Stimulated activated CD4-positive, alpha-beta T cell treated with anti-CD3 and anti-CD28 coated beads, Interleukin-1b, Interleukin-23, amount 100 ng/mL, for 48 hours (primary cell): ENCODE measurements at regions not wholly inside any gene's neighbourhood (a gene's known extent, or its start where the extent isn't known, plus 50 kb on each side); places are given as distances from the start of the nearest gene placed in this dataset.

ENCODE experiments used
- DNase-seq: peaks from one replicate; pipeline ENCODE4 v3.0.0-alpha.2; 2020

DNA sequence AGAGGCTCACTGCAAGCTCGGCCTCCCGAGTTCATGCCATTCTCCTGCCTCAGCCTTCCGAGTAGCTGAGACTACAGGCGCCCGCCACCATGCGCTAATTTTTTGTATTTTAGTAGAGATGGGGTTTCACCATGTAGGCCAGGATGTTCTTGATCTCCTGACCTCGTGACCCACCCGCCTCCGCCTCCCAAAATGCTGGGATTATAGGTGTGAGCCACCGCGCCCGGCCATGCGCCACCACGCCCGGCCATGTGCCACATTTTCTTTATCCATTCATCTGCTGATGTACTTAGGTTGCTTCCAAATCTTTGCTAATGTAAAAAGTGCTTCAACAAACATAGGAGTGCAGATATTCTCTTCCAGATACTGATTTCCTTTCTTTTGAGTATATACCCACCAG is 408.6 kb downstream of the CAAP1 start:
- no peak for DNase-seq

DNA sequence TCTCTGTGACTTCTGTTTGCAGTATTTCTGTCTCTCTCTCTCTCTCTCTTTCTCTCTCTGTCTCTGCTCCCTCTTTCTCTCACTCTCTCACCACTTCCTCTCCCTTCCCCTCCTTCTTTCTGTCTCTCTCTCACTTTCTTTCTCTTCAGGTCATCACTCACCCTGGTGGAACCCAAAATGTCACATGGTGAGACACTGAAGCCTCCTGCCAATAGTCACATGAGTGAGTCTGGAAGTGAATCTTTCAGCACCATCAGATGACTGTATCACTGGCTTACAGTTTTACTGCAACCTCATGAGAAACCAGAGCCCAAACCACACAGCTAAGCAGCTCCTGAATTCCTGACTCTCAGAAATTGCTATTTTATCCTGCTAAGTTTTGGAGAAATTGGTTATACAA is 414.6 kb downstream of the CAAP1 start:
- no peak for DNase-seq

DNA sequence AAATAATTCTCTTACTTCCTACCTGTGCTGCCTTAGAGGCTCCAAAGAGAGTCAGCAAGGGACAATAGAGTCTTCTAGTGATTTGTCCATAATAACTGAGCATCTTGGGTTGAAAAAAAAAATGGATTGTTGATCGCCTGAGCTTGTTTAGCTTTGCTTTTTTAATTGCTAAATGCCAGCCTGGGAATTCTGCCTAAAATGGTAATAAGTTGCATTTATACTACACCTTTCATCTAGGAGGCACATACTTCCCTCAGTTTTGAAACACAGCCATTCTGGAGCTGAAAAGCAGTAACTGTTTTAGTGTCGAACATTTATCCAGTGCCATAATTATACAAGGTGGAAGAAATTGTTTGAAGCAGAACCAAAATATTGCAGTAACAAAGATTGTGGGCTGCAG is 421.3 kb downstream of the CAAP1 start:
- DNase-seq, result no peak

DNA sequence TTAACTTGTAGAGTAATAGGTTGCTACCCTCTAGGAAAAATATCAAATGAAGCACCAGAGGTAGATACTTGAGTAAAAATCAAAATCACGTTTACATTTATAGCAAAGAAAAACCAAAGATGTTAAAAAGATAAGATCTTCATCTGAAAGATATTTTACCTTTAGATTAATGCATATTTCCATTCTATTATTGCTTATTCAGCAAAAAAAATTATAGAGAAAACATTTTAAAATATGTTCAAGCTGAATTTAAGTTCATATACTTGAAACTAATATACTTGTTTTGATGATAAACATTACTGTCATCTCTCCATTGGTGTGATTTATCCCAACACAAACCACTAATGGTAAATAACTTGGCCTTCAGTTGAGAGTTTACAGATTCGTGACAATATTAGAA is 422.3 kb downstream of the CAAP1 start:
- DNase-seq, result no peak

DNA sequence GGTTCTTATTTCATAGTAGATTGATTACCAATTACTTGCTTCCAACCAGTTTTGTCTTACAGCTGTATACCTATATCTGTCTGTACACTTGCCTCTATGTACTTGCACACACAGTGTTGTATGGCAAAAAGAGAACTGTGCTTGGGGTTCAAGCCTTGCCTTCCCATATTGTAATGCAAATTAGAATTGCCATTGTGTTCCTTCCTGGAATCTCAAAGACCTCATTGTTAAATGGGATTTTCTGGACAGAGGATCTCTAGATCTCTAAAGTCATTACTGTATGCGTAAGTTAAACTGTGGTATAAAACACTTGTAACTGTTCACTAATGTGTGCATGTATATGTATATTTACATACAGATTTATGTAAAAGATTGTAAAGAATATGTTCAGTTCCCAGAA is 428.8 kb downstream of the CAAP1 start:
- no peak for DNase-seq

DNA sequence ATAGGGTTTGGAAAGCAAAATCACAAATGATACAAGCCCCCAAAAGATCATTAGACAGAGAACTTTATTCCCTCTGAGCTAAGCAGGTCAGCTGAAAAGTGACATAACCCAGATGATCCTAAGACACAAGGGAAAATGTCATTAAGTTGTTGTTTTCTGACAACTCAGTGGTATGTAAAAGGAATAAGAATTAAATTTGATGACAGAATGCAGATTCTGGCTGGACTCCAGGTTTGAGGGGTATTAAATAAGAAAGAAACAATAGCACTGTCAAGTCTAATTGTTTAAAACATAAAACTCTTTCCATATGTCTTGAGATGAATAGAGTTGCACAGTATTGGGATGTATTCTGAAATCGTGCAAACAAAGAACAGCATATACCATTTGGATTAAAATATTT is 429.9 kb downstream of the CAAP1 start:
- no peak for DNase-seq

DNA sequence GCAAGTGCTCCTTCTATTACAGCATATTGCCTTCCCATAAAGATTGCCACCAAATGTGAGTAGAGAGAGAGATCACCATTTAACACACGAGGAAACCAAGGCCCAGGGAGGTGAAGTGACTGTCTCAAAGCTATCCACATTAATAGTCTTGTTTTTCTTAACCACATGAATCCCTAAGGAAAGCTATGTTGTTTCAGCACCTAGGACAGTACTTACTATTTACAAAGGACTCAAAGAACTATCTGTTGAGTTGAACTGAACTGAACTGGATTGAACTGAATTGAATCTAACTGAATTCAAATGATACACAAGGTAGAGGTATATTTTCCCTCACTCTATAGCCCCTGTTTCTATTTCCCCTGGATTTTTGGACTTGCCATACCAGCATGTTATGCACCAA is 430.4 kb downstream of the CAAP1 start:
- no peak for DNase-seq

DNA sequence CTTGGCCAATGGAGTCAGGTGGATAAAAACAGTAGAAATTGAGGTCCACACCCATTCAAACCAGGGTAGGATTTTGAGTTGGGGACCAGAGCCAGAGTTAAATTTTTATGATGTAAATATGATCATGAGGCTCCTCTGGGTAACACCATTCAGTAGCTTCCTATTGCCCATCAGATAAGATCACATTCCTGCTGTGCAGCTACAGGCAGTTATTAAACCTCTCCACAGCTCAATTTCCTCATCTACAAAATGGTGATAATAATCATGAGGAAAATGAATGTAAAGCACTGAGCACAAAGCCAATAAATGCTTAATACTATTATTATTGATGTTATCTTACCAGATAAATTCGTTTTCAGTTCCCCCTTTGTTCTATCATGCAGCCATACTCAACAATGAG is 432.0 kb downstream of the CAAP1 start:
- no peak for DNase-seq

DNA sequence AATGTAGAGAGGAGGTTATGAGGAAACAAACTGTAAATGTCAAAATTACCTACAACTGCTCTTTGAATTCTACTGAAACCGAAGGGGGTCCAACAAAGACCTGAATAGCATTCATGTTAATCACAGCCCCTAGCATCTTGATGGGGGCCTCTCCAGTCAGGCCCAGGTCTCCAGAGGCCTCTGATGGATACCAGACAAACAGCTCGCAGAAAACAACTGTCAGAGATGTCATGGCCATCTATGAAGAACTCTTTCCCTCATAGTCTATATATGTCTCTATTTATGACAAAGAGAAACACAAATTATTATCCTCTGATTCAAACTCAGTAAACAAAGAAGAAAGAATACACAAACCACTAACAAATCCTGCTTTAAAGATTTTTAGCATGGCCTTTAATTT is 432.6 kb downstream of the CAAP1 start:
- no peak for DNase-seq

DNA sequence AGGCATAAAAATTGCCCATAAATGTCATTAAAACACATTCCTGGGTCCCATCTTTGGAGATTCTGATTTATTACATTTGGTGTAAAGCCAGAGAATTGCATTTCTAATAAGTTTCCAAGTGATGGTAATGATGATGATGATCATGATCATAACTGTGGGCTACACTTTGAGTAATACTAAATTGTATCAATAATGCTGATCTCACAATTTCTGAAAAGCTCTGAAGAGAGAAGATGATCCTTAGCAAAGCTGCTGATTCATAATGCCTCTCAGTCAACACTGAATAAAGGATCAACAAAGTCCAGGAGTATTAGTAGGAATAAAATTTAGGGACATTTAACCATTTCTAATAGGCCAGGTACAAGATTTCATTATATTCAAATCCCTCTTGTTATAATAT is 434.5 kb downstream of the CAAP1 start:
- DNase-seq, result no peak

DNA sequence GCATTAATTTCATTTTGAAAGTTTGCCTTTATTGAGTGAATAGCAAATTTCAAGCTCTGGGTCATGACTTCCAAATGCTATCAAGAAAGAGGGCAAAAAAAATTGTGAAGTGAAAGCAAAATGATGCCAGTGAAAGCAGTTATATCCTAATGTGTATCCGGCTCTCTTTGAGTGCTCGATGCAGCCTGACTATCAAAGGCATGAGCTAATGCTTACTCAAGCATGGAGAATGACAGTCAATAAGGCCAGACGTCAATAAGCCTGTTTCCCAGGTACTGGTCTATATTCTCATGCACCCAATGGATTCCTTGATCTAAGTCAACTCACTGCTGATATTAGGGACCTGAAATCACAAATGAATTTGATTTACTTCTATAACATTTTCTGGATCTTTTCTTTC is 435.5 kb downstream of the CAAP1 start:
- DNase-seq, result no peak

DNA sequence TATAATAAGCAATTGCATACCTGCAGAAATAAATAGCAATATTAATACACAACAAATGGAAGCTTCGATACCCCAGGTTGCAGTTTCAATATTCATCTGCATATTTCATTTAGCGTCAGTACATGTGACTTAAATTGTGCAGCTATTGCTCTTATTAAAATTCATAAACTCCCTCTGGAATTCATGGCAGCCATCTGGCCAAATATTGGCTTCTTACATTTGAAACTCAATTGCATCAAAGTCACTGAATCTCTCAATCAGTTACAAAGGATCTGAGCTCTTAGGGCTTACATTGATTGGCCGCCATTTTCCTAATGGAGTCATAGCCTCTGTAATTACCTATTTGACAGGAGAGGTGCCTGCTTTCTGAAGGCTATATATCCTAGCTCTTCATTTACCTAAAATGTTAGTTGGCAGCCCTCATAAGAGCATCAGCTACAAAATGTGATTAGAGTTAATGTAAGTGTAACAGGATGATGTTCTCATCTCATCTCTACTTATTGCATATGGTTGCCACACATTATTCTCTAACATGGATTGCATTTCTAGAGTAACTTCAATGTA is 453.5 kb downstream of the CAAP1 start:
- DNase-seq, result no peak

DNA sequence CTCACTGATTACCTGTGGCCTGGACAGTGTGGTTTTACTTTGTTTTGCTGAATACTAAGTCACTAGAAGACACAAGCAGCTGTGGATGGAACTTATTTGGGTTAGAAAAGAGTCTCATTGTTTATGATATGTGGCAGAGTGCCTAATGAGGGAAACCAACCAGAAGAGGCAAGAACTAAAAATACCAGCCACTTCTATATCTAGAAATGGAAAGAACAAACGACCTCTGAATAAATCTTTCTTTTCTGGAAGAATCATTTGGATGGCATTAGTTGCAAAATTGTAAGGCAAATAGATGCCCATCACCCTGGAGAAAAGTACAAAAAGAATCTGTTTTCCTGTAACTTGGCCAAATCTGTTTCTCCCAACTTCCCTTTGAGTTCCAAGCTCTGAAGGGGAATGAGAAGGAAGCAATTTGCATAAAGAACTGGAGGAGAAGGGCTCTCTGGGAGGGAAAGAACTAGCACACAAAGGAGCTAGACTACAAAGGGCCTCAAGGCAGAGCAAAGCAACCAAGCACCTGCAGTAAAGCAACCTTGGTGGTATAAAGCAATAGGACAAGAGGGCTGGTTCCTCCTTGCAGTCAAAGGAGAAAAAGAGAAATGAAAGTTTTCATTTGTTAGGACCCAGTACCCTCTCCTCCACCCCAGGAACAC is 455.4 kb downstream of the CAAP1 start:
- no peak for DNase-seq

DNA sequence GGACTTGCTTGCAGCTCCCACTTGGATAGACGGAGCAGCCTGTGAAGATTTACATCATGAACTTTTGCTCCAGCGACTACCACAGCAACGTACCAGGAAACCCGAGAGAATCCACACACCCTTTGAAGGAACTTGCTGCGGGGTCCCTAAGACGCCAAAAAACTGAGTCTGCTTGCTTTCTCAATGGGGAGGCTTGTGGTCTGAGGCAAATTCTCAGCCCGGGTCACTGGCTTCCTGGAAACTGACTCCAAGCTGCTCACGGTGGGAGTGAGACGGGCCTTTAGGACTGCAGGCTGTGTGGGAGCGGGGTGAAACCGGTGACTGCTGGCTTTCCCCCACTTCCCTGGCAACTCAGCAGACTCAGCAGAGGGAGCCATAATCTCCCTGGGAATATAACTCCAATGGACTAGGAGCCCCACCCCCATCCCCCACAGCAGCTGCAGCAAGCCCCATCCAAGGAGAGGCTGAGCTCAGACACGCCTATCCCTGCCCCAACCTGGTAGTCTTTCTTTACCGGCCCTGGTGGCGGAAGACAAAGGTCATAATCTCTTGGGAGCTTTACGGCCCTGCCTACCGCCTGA is 466.0 kb downstream of the CAAP1 start:
- DNase-seq, result no peak

DNA sequence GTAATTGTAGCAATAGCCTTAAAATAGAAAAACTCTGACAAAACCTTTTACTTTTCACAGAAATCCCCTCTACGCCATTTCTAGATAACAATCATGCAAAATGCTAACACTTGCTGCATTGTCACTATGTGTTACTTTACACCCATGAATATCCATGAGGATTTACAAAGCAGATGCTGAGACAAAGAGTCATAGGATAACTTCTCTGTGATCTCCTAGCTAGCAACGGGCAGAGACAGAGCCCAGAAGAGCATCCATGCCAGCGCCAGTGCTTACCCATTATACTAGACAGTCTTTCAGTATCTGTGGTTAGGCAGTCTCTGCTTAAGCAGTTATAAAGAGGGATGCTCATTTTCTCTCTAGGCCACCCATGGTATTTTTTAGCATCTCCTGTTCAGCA is 474.1 kb downstream of the CAAP1 start:
- no peak for DNase-seq

DNA sequence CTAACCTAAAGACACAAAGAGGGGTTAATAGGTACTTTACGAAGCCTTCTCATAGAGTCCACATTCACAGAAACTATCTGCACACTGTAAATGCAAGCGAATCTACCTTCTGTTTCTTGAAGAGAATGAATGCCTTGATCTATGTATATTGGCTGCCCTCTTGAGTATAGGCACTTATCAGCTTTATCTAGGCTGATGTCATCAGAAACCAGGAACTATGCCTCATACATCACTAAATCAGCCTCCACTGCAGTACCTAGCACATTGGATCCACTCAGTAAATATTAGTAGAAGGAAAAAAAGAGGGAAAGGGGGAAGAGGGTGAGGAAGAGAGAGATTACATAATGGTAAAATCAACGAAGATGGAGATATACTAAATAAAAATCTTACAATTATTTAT is 477.1 kb downstream of the CAAP1 start:
- no peak for DNase-seq

DNA sequence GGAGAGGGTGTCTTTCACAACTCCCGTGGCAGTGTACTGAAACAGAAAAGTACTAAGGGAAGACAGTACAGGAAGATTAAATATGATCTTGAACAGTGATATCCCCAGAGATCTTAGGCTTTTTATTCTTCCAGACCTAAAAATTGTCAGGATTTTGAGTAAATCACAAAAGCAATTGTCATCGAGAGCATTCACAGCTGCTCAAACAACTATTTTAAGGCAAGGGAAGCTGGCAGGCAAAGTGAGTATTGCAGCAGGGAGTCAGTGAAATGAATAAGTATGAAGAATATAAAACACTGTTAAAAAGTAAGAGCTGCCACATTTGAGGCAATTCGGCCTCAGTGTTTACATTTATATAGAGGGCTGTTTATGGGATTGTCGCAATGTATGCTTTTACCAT is 479.0 kb downstream of the CAAP1 start:
- DNase-seq, result no peak

DNA sequence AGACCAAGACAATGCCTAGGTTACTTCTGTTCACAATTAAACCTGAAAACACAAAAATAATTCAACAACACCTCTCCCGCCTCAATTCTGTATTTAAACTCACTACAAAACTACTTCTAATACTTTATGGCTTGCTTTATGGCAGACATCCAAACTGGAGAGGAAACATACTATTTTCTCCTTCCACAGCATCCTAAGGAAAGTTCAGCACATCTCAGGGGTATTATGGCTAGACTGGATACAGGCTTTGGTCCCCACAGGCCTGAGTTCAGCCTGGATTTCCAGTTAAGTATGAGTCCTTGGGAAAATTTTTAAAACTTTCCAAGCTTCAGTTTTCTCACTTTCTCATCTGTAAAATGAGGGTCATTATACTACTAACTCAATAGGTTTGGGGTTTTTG is 480.2 kb downstream of the CAAP1 start:
- no peak for DNase-seq

DNA sequence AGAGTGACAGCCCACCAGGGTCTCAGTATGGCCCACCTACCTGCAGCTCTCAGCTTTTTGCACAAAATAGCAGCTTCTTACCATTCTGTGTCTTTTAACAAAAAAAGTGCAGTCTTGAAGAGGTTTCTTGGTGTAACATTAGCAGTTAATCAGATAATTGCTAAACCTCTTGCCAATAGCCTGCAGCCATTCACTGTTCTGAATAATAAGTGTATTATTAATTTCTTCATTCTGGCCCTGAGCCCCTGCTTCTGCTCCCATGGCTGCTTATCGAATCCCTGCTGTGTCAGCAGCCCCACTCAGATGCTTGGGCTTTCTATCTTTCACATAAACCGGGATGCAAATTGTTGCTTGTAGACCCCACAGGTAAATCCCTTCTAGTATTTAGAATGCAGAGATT is 485.9 kb downstream of the CAAP1 start:
- no peak for DNase-seq

DNA sequence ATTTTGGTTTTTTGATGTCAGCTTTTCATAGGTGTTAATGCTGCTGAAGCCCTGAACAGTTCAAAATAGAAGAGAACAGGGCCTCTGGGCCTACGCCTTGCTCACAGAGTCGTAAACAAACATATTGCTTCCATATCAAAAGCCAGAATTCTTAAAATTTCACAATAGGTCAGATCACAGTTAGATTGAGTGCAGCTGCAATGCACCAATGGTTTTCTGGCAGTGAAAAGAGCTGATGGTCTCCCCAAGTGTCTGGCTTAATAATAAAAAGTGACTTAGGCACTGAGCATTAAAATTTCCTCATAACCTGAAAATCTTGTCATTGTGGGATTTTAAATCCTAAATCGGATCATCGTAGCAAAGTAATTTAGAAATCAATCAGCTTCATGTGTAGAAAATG is 493.0 kb downstream of the CAAP1 start:
- no peak for DNase-seq

DNA sequence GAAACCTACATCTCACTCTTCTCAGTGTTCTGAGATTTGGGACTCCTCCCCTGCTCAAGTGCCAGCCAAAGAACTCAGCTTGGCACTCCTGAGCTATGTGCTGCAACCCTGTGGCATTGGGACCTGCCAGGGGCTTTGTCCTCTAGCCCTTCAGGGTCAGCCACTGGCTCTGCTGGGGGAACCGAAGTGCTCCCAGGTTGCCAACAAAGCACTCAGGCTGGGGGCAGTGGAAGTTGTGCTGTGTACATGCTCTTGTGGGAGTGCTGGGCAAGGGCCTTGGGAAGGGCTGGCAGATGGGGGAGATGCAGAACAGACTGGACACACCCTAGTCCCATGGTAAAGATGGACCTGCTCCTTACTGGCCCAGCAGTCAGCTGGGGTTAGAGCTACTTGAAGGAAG is 498.6 kb downstream of the CAAP1 start:
- DNase-seq, result no peak

DNA sequence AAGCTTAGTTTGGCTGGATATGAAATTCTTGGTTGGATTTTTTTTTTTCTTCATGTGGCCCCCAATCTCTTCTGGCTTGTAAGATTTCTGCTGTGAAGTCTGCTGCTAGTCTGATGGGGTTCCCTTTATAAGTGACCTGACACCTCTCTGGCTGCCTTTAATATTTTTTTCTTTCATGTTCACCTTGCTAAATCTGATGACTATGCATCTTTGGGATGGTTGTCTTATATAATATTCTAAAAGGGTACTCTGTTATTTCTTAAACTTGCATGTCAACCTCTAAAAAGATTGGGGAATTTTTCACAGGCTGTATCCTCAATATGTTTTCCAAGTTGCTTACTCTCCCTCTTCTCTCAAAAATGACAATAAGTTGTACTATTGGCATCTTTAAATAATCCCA is 500.0 kb downstream of the CAAP1 start:
- DNase-seq, result no peak

DNA sequence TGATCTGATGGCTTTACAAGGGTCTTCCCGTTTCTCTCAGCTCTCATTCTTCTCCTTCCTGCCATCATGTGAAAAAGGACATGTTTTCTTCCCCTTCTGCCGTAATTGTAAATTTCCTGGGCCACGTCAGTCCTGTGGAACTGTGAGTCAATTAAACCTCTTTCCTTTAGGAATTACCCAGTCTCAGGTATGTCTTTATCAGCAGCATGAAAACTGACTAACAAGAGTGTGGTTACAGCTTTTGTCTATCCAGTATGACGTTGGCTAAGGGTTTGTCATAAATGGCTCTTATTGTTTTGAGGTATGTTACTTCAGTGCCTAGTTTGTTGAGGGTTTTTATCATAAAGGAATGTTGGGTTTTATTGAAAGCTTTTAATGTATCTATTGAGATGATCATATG is 501.6 kb downstream of the CAAP1 start:
- no peak for DNase-seq

DNA sequence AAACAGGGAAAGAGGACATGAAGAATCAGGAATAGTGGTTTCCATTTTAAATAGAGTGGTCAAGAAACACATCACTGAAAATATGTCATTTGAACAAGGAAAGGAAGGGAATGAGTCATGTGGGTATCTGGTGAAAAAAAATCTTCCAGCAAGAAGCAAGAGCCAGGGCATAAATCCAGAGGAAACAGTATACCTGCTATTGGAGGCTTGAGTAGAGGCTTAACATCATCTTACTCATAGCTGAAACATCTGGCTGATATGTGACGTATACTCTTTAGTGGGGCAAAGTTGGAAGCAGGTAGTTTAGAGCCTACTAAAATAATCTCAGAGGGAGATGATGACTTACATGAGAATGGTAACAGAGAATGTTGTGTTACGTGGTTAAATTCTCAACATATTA is 517.2 kb downstream of the CAAP1 start:
- no peak for DNase-seq

DNA sequence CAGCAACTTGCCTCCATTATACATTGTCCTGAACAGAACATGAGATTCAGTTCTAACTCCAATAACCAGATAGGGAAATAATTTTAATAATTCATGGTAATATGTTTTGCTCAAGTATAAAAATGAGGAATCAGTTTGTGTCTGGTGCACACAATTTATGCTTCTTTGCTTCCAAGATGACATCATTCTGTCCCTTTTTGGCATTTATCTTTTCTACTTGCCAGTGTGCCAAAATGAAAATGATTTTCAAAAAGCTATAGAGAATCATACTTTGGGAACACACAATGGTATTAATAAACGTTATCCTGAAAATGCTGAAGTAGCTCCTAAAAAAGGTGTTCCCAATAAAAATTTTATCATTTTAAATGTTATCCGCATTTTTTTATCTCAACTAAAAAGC is 519.0 kb downstream of the CAAP1 start:
- DNase-seq, result no peak
